ENCODE measurements at regions not wholly inside any gene's neighbourhood (a gene's known extent, or its start where the extent isn't known, plus 50 kb on each side); places are given as distances from the start of the nearest gene placed in this dataset.
A peak's percentile ranks its signal among the peaks of the same experiment; 100 is the strongest.
"Not testable (repeated sequence)": the region's sequence is repeated elsewhere in the genome, so short reads cannot be mapped to it uniquely, and the experiment has no call there.

GRCh38 chr16:62831235-62831850 is 795.1 kb upstream of the CDH8 start:
- H3K4me1 ChIP-seq (ENCODE audit: control insufficient read depth, insufficient read depth, low read length), result no peaks in the 10 kb centered on the region
- H3K27me3 ChIP-seq (ENCODE audit: control insufficient read depth in 1 of 2, insufficient read depth in 2 of 2, low read length in 2 of 2), result no peaks in the 10 kb centered on the region
- H3K4me3 ChIP-seq (ENCODE audit: low read length in 2 of 2), result no peak overlapping the region
- no peak overlapping the region for H3K27ac ChIP-seq (ENCODE audit: low read length)
- H3K36me3 ChIP-seq (ENCODE audit: control insufficient read depth in 2 of 2, insufficient read depth in 2 of 2, low read length in 2 of 2), result no peaks in the 10 kb centered on the region
- no peaks in the 10 kb centered on the region for H3K9me3 ChIP-seq (ENCODE audit: control insufficient read depth in 2 of 2, low read length in 2 of 2)
- H3K9ac ChIP-seq (ENCODE audit: low read length in 2 of 2), result no peak overlapping the region

GRCh38 chr16:62829607-62830006 is 793.4 kb upstream of the CDH8 start:
- Histone ChIP-seq H3K9me3 (ENCODE audit: control insufficient read depth in 2 of 2, low read length in 2 of 2) (no peaks in the 10 kb centered on the region), H3K27me3 (ENCODE audit: control insufficient read depth in 1 of 2, insufficient read depth in 2 of 2, low read length in 2 of 2) (no peaks in the 10 kb centered on the region), H3K9ac (ENCODE audit: low read length in 2 of 2) (no peak overlapping the region), H3K27ac (ENCODE audit: low read length) (no peak overlapping the region), H3K36me3 (ENCODE audit: control insufficient read depth in 2 of 2, insufficient read depth in 2 of 2, low read length in 2 of 2) (no peaks in the 10 kb centered on the region), H3K4me1 (ENCODE audit: control insufficient read depth, insufficient read depth, low read length) (no peaks in the 10 kb centered on the region), H3K4me3 (ENCODE audit: low read length in 2 of 2) (no peak overlapping the region)

DNA sequence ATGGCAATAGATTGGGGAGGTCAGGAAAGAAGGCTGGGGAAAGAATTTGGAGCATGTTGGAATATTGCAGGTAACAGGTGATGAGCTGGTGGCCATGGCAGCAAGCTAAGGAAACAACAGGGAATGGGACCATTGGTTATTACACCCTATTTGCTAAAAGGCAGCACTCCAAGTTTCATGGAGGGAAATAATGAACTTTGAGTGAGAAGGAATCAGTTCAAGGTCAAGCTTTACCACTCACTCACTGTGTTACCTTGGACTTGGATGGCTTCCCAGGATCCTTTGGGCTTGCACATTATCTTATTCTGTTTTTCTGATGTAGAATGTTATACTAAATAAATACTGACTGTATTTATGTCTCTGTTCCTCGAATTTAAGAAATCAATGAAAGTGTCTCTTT is 792.8 kb upstream of the CDH8 start:
- no peaks in the 10 kb centered on the region for H3K9me3 ChIP-seq (ENCODE audit: control insufficient read depth in 2 of 2, low read length in 2 of 2)
- H3K4me1 ChIP-seq (ENCODE audit: control insufficient read depth, insufficient read depth, low read length), result no peaks in the 10 kb centered on the region
- H3K9ac ChIP-seq (ENCODE audit: low read length in 2 of 2), result no peak overlapping the region
- no peak overlapping the region for H3K27ac ChIP-seq (ENCODE audit: low read length)
- H3K27me3 ChIP-seq (ENCODE audit: control insufficient read depth in 1 of 2, insufficient read depth in 2 of 2, low read length in 2 of 2), result no peaks in the 10 kb centered on the region
- H3K4me3 ChIP-seq (ENCODE audit: low read length in 2 of 2), result no peak overlapping the region
- no peaks in the 10 kb centered on the region for H3K36me3 ChIP-seq (ENCODE audit: control insufficient read depth in 2 of 2, insufficient read depth in 2 of 2, low read length in 2 of 2)

DNA sequence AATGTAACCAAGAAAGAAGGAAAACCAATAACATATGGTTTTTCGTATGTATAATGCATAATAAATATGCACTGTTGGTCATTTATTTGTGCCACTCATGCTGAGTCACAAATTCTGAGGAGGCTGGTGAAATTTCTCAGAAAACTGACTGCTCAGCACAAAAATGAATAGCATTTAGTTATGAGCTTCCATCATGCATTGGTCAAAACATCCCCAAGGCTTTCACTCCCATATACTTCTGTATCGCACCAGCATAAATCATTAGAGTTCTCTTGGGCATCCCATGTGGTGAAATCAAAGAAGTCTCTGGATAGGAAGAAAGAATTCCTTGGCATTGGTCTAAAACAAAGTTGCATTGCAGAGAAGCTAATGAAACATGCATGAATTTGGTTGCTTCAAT is 785.6 kb upstream of the CDH8 start:
- H3K9me3 ChIP-seq (ENCODE audit: control insufficient read depth in 2 of 2, low read length in 2 of 2), result peaks cover 0 to 4% of the 10 kb centered on the region in 2 donors
- no peak overlapping the region for H3K27ac ChIP-seq (ENCODE audit: low read length)
- H3K36me3 ChIP-seq (ENCODE audit: control insufficient read depth in 2 of 2, insufficient read depth in 2 of 2, low read length in 2 of 2), result no peaks in the 10 kb centered on the region
- H3K4me1 ChIP-seq (ENCODE audit: control insufficient read depth, insufficient read depth, low read length), result no peaks in the 10 kb centered on the region
- H3K9ac ChIP-seq (ENCODE audit: low read length in 2 of 2), result no peak overlapping the region
- no peaks in the 10 kb centered on the region for H3K27me3 ChIP-seq (ENCODE audit: control insufficient read depth in 1 of 2, insufficient read depth in 2 of 2, low read length in 2 of 2)
- H3K4me3 ChIP-seq (ENCODE audit: low read length in 2 of 2), result no peak overlapping the region

DNA sequence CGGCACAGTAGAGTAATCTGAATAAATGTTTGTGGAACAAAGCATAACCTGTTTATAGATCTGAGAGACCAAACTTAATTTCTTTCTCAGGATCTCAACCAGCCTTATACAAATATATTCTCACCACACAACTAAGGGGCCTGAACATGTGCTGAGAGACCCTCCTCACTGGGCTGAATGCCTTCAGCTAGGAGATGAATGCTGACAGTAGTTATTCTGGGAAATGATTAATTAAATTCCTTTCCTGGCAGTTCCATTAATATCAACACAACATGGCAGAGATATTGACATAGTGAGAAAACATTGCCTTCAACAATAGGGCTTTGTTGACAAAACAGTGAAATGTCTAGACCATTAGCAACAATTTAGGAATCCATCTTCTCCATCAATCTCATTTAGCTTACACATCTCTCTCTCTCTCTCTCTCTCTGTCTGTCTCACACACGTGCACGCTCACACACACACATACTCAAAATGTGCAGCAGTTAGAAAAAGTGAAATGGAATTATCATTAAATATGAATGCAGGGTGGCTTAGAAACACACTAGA is 780.8 kb upstream of the CDH8 start:
- Histone ChIP-seq H3K27me3 (ENCODE audit: control insufficient read depth in 1 of 2, insufficient read depth in 2 of 2, low read length in 2 of 2) (no peaks in the 10 kb centered on the region), H3K9me3 (ENCODE audit: control insufficient read depth in 2 of 2, low read length in 2 of 2) (no peaks in the 10 kb centered on the region), H3K4me1 (ENCODE audit: control insufficient read depth, insufficient read depth, low read length) (no peaks in the 10 kb centered on the region), H3K27ac (ENCODE audit: low read length) (no peak overlapping the region), H3K36me3 (ENCODE audit: control insufficient read depth in 2 of 2, insufficient read depth in 2 of 2, low read length in 2 of 2) (no peaks in the 10 kb centered on the region), H3K4me3 (ENCODE audit: low read length in 2 of 2) (no peak overlapping the region), H3K9ac (ENCODE audit: low read length in 2 of 2) (no peak overlapping the region)

DNA sequence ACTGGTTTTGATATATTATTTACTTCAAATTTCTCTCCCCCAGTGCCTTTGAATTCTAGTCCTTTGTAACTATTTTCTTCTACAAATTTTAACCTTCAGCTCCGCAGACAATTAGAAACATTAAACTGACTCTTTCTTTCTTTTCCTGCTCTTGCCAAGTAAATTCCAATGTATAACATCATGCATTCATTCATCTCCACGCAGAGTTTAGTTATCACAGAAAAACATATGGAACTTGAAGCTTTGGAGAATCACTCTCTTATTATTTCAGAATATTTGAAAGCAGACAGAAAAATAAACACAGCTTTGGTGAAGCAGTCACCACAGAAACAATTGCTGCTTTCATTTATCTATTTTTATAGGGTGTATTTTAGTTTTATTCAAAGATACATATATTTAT is 778.7 kb upstream of the CDH8 start:
- no peaks in the 10 kb centered on the region for H3K27me3 ChIP-seq (ENCODE audit: control insufficient read depth in 1 of 2, insufficient read depth in 2 of 2, low read length in 2 of 2)
- H3K4me3 ChIP-seq (ENCODE audit: low read length in 2 of 2), result no peak overlapping the region
- no peak overlapping the region for H3K27ac ChIP-seq (ENCODE audit: low read length)
- H3K9me3 ChIP-seq (ENCODE audit: control insufficient read depth in 2 of 2, low read length in 2 of 2), result no peaks in the 10 kb centered on the region
- H3K9ac ChIP-seq (ENCODE audit: low read length in 2 of 2), result no peak overlapping the region
- H3K4me1 ChIP-seq (ENCODE audit: control insufficient read depth, insufficient read depth, low read length), result no peaks in the 10 kb centered on the region
- H3K36me3 ChIP-seq (ENCODE audit: control insufficient read depth in 2 of 2, insufficient read depth in 2 of 2, low read length in 2 of 2), result no peaks in the 10 kb centered on the region

GRCh38 chr16:62805221-62805857 is 769.1 kb upstream of the CDH8 start:
- Histone ChIP-seq H3K27ac (ENCODE audit: low read length) (peak overlapping the region; percentile 69), H3K9ac (ENCODE audit: low read length in 2 of 2) (no peak overlapping the region), H3K36me3 (ENCODE audit: control insufficient read depth in 2 of 2, insufficient read depth in 2 of 2, low read length in 2 of 2) (no peaks in the 10 kb centered on the region), H3K4me3 (ENCODE audit: low read length in 2 of 2) (no peak overlapping the region), H3K4me1 (ENCODE audit: control insufficient read depth, insufficient read depth, low read length) (peaks cover 4% of the 10 kb centered on the region), H3K9me3 (ENCODE audit: control insufficient read depth in 2 of 2, low read length in 2 of 2) (no peaks in the 10 kb centered on the region), H3K27me3 (ENCODE audit: control insufficient read depth in 1 of 2, insufficient read depth in 2 of 2, low read length in 2 of 2) (no peaks in the 10 kb centered on the region)

DNA sequence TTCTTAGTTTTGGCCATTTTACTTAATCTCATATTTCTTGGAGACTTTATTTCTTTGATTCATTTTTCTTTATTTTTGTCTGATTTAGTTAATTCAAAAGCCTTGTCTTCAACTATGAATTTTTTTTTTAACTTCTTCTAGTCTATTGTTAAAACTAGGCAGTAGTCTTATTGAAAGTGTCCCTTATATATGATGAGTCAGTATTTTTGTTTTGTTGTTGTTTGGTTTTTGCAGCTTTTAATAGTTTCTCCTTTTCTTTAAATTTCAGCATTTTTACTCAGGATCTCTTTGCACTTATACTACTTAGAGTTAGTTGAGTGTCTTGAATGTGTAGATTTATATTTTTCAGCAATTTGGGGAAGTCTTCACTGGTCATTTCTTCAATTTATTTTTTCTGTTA is 758.5 kb upstream of the CDH8 start:
- Histone ChIP-seq H3K9ac (ENCODE audit: low read length in 2 of 2) (no peak overlapping the region), H3K9me3 (ENCODE audit: control insufficient read depth in 2 of 2, low read length in 2 of 2) (no peaks in the 10 kb centered on the region), H3K4me3 (ENCODE audit: low read length in 2 of 2) (no peak overlapping the region), H3K27me3 (ENCODE audit: control insufficient read depth in 1 of 2, insufficient read depth in 2 of 2, low read length in 2 of 2) (no peaks in the 10 kb centered on the region), H3K27ac (ENCODE audit: low read length) (no peak overlapping the region), H3K4me1 (ENCODE audit: control insufficient read depth, insufficient read depth, low read length) (no peaks in the 10 kb centered on the region), H3K36me3 (ENCODE audit: control insufficient read depth in 2 of 2, insufficient read depth in 2 of 2, low read length in 2 of 2) (no peaks in the 10 kb centered on the region)

GRCh38 chr16:62780081-62780480 is 743.8 kb upstream of the CDH8 start:
- H3K9me3 ChIP-seq (ENCODE audit: control insufficient read depth in 2 of 2, low read length in 2 of 2); H3K36me3 ChIP-seq (ENCODE audit: control insufficient read depth in 2 of 2, insufficient read depth in 2 of 2, low read length in 2 of 2); H3K4me1 ChIP-seq (ENCODE audit: control insufficient read depth, insufficient read depth, low read length); H3K27me3 ChIP-seq (ENCODE audit: control insufficient read depth in 1 of 2, insufficient read depth in 2 of 2, low read length in 2 of 2); H3K4me3 ChIP-seq (ENCODE audit: low read length in 2 of 2); H3K9ac ChIP-seq (ENCODE audit: low read length in 2 of 2); H3K27ac ChIP-seq (ENCODE audit: low read length): not testable (repeated sequence)

GRCh38 chr16:62764572-62764971 is 728.3 kb upstream of the CDH8 start:
- Histone ChIP-seq H3K9me3 (ENCODE audit: control insufficient read depth in 2 of 2, low read length in 2 of 2) (no peaks in the 10 kb centered on the region), H3K36me3 (ENCODE audit: control insufficient read depth in 2 of 2, insufficient read depth in 2 of 2, low read length in 2 of 2) (no peaks in the 10 kb centered on the region), H3K27ac (ENCODE audit: low read length) (no peak overlapping the region), H3K27me3 (ENCODE audit: control insufficient read depth in 1 of 2, insufficient read depth in 2 of 2, low read length in 2 of 2) (no peaks in the 10 kb centered on the region), H3K4me1 (ENCODE audit: control insufficient read depth, insufficient read depth, low read length) (no peaks in the 10 kb centered on the region), H3K4me3 (ENCODE audit: low read length in 2 of 2) (no peak overlapping the region), H3K9ac (ENCODE audit: low read length in 2 of 2) (no peak overlapping the region)

DNA sequence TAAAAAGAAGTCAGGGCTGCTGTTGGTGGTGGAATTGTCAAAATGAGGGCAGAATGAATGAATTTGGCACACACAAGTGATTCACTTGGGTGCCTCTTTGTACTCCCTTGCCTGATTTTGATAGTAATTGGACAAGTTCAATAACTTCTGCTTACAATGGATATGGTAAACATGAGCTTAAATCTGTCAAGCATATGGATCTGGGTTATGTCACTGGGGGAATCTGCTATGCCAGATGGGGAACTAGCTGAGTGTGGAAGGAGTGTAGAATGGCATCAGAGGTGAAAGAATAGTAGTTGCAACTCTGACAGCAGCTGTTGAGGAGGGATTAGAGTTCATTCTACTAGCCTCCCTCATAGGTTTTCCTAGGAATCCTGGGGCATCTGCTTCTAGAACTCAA is 724.2 kb upstream of the CDH8 start:
- Histone ChIP-seq H3K36me3 (ENCODE audit: control insufficient read depth in 2 of 2, insufficient read depth in 2 of 2, low read length in 2 of 2) (no peaks in the 10 kb centered on the region), H3K4me3 (ENCODE audit: low read length in 2 of 2) (no peak overlapping the region), H3K4me1 (ENCODE audit: control insufficient read depth, insufficient read depth, low read length) (no peaks in the 10 kb centered on the region), H3K9ac (ENCODE audit: low read length in 2 of 2) (no peak overlapping the region), H3K9me3 (ENCODE audit: control insufficient read depth in 2 of 2, low read length in 2 of 2) (no peaks in the 10 kb centered on the region), H3K27me3 (ENCODE audit: control insufficient read depth in 1 of 2, insufficient read depth in 2 of 2, low read length in 2 of 2) (no peaks in the 10 kb centered on the region), H3K27ac (ENCODE audit: low read length) (no peak overlapping the region)

Data from stomach smooth muscle (tissue), 2 donors.